CD4-positive, alpha-beta T cell treated with Interleukin-21 for 1 hour (primary cell): ENCODE measurements at regions not wholly inside any gene's neighbourhood (a gene's known extent, or its start where the extent isn't known, plus 50 kb on each side); places are given as distances from the start of the nearest gene placed in this dataset.

Experiments
- DNase-seq: peaks from one replicate; pipeline ENCODE4 v3.0.0-alpha.2; 2020

- no peak for DNase-seq
Observed at GRCh38 chr17:79214459-79214858, 139.8 kb downstream of the ENGASE start.

GRCh38 chr17:79213305-79213704, 138.7 kb downstream of the ENGASE start:
- DNase-seq = no peak

GRCh38 chr17:79212149-79213087, 137.8 kb downstream of the ENGASE start:
- no peak for DNase-seq

GRCh38 chr17:79211061-79211770, 136.6 kb downstream of the ENGASE start:
- no peak for DNase-seq

- DNase-seq = no peak
Observed at GRCh38 chr17:79210638-79211037, 136.0 kb downstream of the ENGASE start.

- no peak for DNase-seq
Observed at GRCh38 chr17:79207960-79208359, 133.3 kb downstream of the ENGASE start.

GRCh38 chr17:79205688-79206205, 131.1 kb downstream of the ENGASE start:
- no peak for DNase-seq

- no peak for DNase-seq
Observed at GRCh38 chr17:79204261-79204660, 129.6 kb downstream of the ENGASE start.

GRCh38 chr17:79203657-79204056, 129.0 kb downstream of the ENGASE start:
- DNase-seq = no peak

GRCh38 chr17:79203016-79203415, 128.4 kb downstream of the ENGASE start:
- no peak for DNase-seq

- no peak for DNase-seq
Observed at GRCh38 chr17:79202480-79202879, 127.9 kb downstream of the ENGASE start.

- no peak for DNase-seq
Observed at GRCh38 chr17:79201536-79202227, 127.1 kb downstream of the ENGASE start.

- DNase-seq = no peak
Observed at GRCh38 chr17:79201119-79201518, 126.5 kb downstream of the ENGASE start.

- DNase-seq = no peak
Observed at GRCh38 chr17:79196913-79197312, 122.3 kb downstream of the ENGASE start.

- no peak for DNase-seq
Observed at GRCh38 chr17:79192503-79193351, 118.1 kb downstream of the ENGASE start.

- DNase-seq = no peak
Observed at GRCh38 chr17:79191270-79191934, 116.8 kb downstream of the ENGASE start.

GRCh38 chr17:79189305-79189704, 114.7 kb downstream of the ENGASE start:
- no peak for DNase-seq

- DNase-seq = no peak
Observed at GRCh38 chr17:79188685-79189084, 114.1 kb downstream of the ENGASE start.

GRCh38 chr17:79188048-79188447, 113.4 kb downstream of the ENGASE start:
- DNase-seq = no peak

GRCh38 chr17:79187186-79187585, 112.6 kb downstream of the ENGASE start:
- DNase-seq = no peak

GRCh38 chr17:79186406-79186805, 111.8 kb downstream of the ENGASE start:
- DNase-seq = no peak

GRCh38 chr17:79185671-79186070, 111.0 kb downstream of the ENGASE start:
- DNase-seq = no peak
